ENCODE measurements at regions not wholly inside any gene's neighbourhood (a gene's known extent, or its start where the extent isn't known, plus 50 kb on each side); places are given as distances from the start of the nearest gene placed in this dataset.
"Not testable (repeated sequence)": the region's sequence is repeated elsewhere in the genome, so short reads cannot be mapped to it uniquely, and the experiment has no call there.

- Mint-ChIP-seq H3K4me1 (ENCODE audit: low read depth in 2 of 2) (peaks cover 0 to 2% of the 10 kb centered on the region in 2 donors), H3K27me3 (peaks cover 14 to 46% of the 10 kb centered on the region in 2 donors), H3K36me3 (ENCODE audit: insufficient read depth) (no peaks in the 10 kb centered on the region), H3K27ac (peak overlapping the region; percentile 62 to 80), H3K4me3 (no peak overlapping the region), H3K9me3 (no peaks in the 10 kb centered on the region)
- ATAC-seq (replicated peaks) (no peak), DNase-seq (no peak)
These were observed 62.8 kb upstream of the CSPG4 start for GRCh38 chr15:75775296-75776064.

GRCh38 chr15:75773974-75774373 lies 61.3 kb upstream of the CSPG4 start:
- peaks cover under 1 to 31% of the 10 kb centered on the region in 2 donors for H3K27me3 Mint-ChIP-seq
- not testable (repeated sequence) for H3K4me1 Mint-ChIP-seq (ENCODE audit: low read depth in 2 of 2); DNase-seq; H3K9me3 Mint-ChIP-seq; H3K36me3 Mint-ChIP-seq (ENCODE audit: insufficient read depth); H3K27ac Mint-ChIP-seq; H3K4me3 Mint-ChIP-seq; ATAC-seq (replicated peaks)

- not testable (repeated sequence) for H3K36me3 Mint-ChIP-seq (ENCODE audit: insufficient read depth); H3K27me3 Mint-ChIP-seq; H3K9me3 Mint-ChIP-seq; H3K4me1 Mint-ChIP-seq (ENCODE audit: low read depth in 2 of 2); DNase-seq; H3K27ac Mint-ChIP-seq; ATAC-seq (replicated peaks); H3K4me3 Mint-ChIP-seq
These were observed 58.4 kb upstream of the CSPG4 start for GRCh38 chr15:75771054-75771453.

GRCh38 chr15:75770131-75770530 lies 57.5 kb upstream of the CSPG4 start:
- Mint-ChIP-seq H3K27me3 (no peaks in the 10 kb centered on the region), H3K27ac (no peak overlapping the region), H3K36me3 (ENCODE audit: insufficient read depth) (no peaks in the 10 kb centered on the region), H3K4me1 (ENCODE audit: low read depth in 2 of 2) (no peaks in the 10 kb centered on the region), H3K9me3 (no peaks in the 10 kb centered on the region), H3K4me3 (no peak overlapping the region)
- DNase-seq (no peak), ATAC-seq (replicated peaks) (no peak)

- not testable (repeated sequence) for DNase-seq; H3K4me3 Mint-ChIP-seq; ATAC-seq (replicated peaks); H3K4me1 Mint-ChIP-seq (ENCODE audit: low read depth in 2 of 2); H3K36me3 Mint-ChIP-seq (ENCODE audit: insufficient read depth); H3K27ac Mint-ChIP-seq; H3K9me3 Mint-ChIP-seq; H3K27me3 Mint-ChIP-seq
These were observed 55.9 kb upstream of the CSPG4 start for GRCh38 chr15:75768526-75768925.

GRCh38 chr15:75765551-75766305 lies 53.1 kb upstream of the CSPG4 start:
- not testable (repeated sequence) for H3K4me1 Mint-ChIP-seq (ENCODE audit: low read depth in 2 of 2); ATAC-seq (replicated peaks)
- peaks cover 18 to 28% of the 10 kb centered on the region in 2 donors for H3K27me3 Mint-ChIP-seq

GRCh38 chr15:75764845-75765550 lies 52.4 kb upstream of the CSPG4 start:
- not testable (repeated sequence) for H3K9me3 Mint-ChIP-seq; H3K36me3 Mint-ChIP-seq (ENCODE audit: insufficient read depth); ATAC-seq (replicated peaks); H3K4me1 Mint-ChIP-seq (ENCODE audit: low read depth in 2 of 2); DNase-seq; H3K27ac Mint-ChIP-seq; H3K4me3 Mint-ChIP-seq
- peaks cover 23 to 35% of the 10 kb centered on the region in 2 donors for H3K27me3 Mint-ChIP-seq

More at GRCh38 chr15:75765551-75766305, 53.1 kb upstream of the CSPG4 start:
- H3K9me3 Mint-ChIP-seq; DNase-seq; H3K27ac Mint-ChIP-seq; H3K36me3 Mint-ChIP-seq (ENCODE audit: insufficient read depth); H3K4me3 Mint-ChIP-seq: not testable (repeated sequence)

- not testable (repeated sequence) for H3K4me1 Mint-ChIP-seq (ENCODE audit: low read depth in 2 of 2); H3K4me3 Mint-ChIP-seq; H3K36me3 Mint-ChIP-seq (ENCODE audit: insufficient read depth); H3K27ac Mint-ChIP-seq; H3K9me3 Mint-ChIP-seq; DNase-seq; ATAC-seq (replicated peaks)
- H3K27me3 Mint-ChIP-seq: peaks cover 23 to 36% of the 10 kb centered on the region in 2 donors
These were observed 51.3 kb upstream of the CSPG4 start for GRCh38 chr15:75763635-75764600.

GRCh38 chr15:75763137-75763611 lies 50.5 kb upstream of the CSPG4 start:
- H3K27ac Mint-ChIP-seq: no peak overlapping the region
- no peaks in the 10 kb centered on the region for H3K9me3 Mint-ChIP-seq
- peaks cover 23 to 36% of the 10 kb centered on the region in 2 donors for H3K27me3 Mint-ChIP-seq
- DNase-seq (no peak), ATAC-seq (replicated peaks) (no peak)
- peaks cover 5% of the 10 kb centered on the region for H3K36me3 Mint-ChIP-seq (ENCODE audit: insufficient read depth)
- no peak overlapping the region for H3K4me3 Mint-ChIP-seq
- peaks cover 0 to 2% of the 10 kb centered on the region in 2 donors for H3K4me1 Mint-ChIP-seq (ENCODE audit: low read depth in 2 of 2)

Data from effector memory CD8-positive, alpha-beta T cell (primary cell).